Glutamatergic neuron (in vitro differentiated cells): ENCODE measurements at regions not wholly inside any gene's neighbourhood (a gene's known extent, or its start where the extent isn't known, plus 50 kb on each side); places are given as distances from the start of the nearest gene placed in this dataset.

Experiments
- DNase-seq: peaks from one replicate; pipeline ENCODE4 v3.0.0; 2022
- H3K27ac Mint-ChIP-seq: one replicate; pipeline ENCODE4 v1.8.0; 2020; ENCODE audit warnings: mild to moderate bottlenecking, mixed read lengths, inconsistent platforms; ENCODE audit not compliant: unreplicated experiment
- H3K27me3 Mint-ChIP-seq: one replicate; pipeline ENCODE4 v1.8.0; 2020; ENCODE audit warnings: mild to moderate bottlenecking, moderate library complexity, mixed read lengths, inconsistent platforms; ENCODE audit not compliant: unreplicated experiment
- H3K36me3 Mint-ChIP-seq: one replicate; pipeline ENCODE4 v1.8.0; 2020; ENCODE audit warnings: mild to moderate bottlenecking, mixed read lengths, inconsistent platforms; ENCODE audit not compliant: unreplicated experiment
- H3K4me1 Mint-ChIP-seq: one replicate; pipeline ENCODE4 v1.8.0; 2020; ENCODE audit warnings: mild to moderate bottlenecking, low read depth, mixed read lengths, inconsistent platforms; ENCODE audit not compliant: unreplicated experiment
- H3K4me3 Mint-ChIP-seq: one replicate; pipeline ENCODE4 v1.8.0; 2020; ENCODE audit warnings: mild to moderate bottlenecking, mixed read lengths, inconsistent platforms; ENCODE audit not compliant: unreplicated experiment
- H3K9me3 Mint-ChIP-seq: one replicate; pipeline ENCODE4 v1.8.0; 2020; ENCODE audit warnings: mild to moderate bottlenecking, moderate library complexity, mixed read lengths, inconsistent platforms; ENCODE audit not compliant: unreplicated experiment
- CTCF ChIP-seq: fragments of 200-600 bp; sonication (generic); IDR thresholded peaks from one replicate; pipeline ENCODE4 v1.5.0; 2021; ENCODE audit not compliant: partially characterized antibody, unreplicated experiment

- DNase-seq, result no peak
- Mint-ChIP-seq H3K4me3 (no peak overlapping the region), H3K27ac (no peak overlapping the region), H3K9me3 (peaks cover 6% of the 10 kb centered on the region), H3K36me3 (peaks cover 16% of the 10 kb centered on the region), H3K27me3 (peaks cover 4% of the 10 kb centered on the region), H3K4me1 (peaks cover 6% of the 10 kb centered on the region)
- TF ChIP-seq CTCF, result no peak
These were observed 314.2 kb upstream of the POU3F1 start for GRCh38 chr1:38360807-38361206.

- TF ChIP-seq CTCF, result no peak
- no peak for DNase-seq
- H3K36me3 Mint-ChIP-seq, result peaks cover 8% of the 10 kb centered on the region
- no peak overlapping the region for H3K4me3 Mint-ChIP-seq
- H3K4me1 Mint-ChIP-seq, result no peaks in the 10 kb centered on the region
- no peaks in the 10 kb centered on the region for H3K9me3 Mint-ChIP-seq
- peaks cover 2% of the 10 kb centered on the region for H3K27me3 Mint-ChIP-seq
- no peak overlapping the region for H3K27ac Mint-ChIP-seq
These were observed 307.4 kb upstream of the POU3F1 start for GRCh38 chr1:38353956-38354355.

GRCh38 chr1:38352869-38353268, 306.3 kb upstream of the POU3F1 start:
- no peaks in the 10 kb centered on the region for H3K4me1 Mint-ChIP-seq
- no peak overlapping the region for H3K27ac Mint-ChIP-seq
- H3K9me3 Mint-ChIP-seq, result no peaks in the 10 kb centered on the region
- H3K27me3 Mint-ChIP-seq, result peaks cover 2% of the 10 kb centered on the region
- TF ChIP-seq CTCF, result no peak
- no peak overlapping the region for H3K4me3 Mint-ChIP-seq
- H3K36me3 Mint-ChIP-seq, result peaks cover 17% of the 10 kb centered on the region
- no peak for DNase-seq

GRCh38 chr1:38347446-38348175, 301.0 kb upstream of the POU3F1 start:
- no peak for TF ChIP-seq CTCF
- Mint-ChIP-seq H3K4me3 (no peak overlapping the region), H3K27ac (no peak overlapping the region), H3K4me1 (no peaks in the 10 kb centered on the region), H3K36me3 (peaks cover 21% of the 10 kb centered on the region), H3K9me3 (no peaks in the 10 kb centered on the region), H3K27me3 (peaks cover 4% of the 10 kb centered on the region)
- no peak for DNase-seq

GRCh38 chr1:38344716-38345115, 298.1 kb upstream of the POU3F1 start:
- peaks cover 1% of the 10 kb centered on the region for H3K9me3 Mint-ChIP-seq
- H3K36me3 Mint-ChIP-seq, result peaks cover 21% of the 10 kb centered on the region
- TF ChIP-seq CTCF, result no peak
- H3K27me3 Mint-ChIP-seq, result peaks cover 5% of the 10 kb centered on the region
- no peak overlapping the region for H3K27ac Mint-ChIP-seq
- H3K4me3 Mint-ChIP-seq, result no peak overlapping the region
- DNase-seq, result no peak
- H3K4me1 Mint-ChIP-seq, result no peaks in the 10 kb centered on the region
